Mesenchymal stem cell (in vitro differentiated cells and primary cell): ENCODE measurements at regions not wholly inside any gene's neighbourhood (a gene's known extent, or its start where the extent isn't known, plus 50 kb on each side); places are given as distances from the start of the nearest gene placed in this dataset.

Experiments
- DNase-seq: peaks from one replicate; pipeline ENCODE4 v3.0.0-alpha.2; 2013
- H2AFZ ChIP-seq: one replicate; pipeline ENCODE4 v1.6.1; 2013; ENCODE audit warnings: low read depth, mild to moderate bottlenecking, control low read depth, inconsistent platforms, low read length, moderate library complexity
- H2AK5ac ChIP-seq: 2 replicates; pipeline ENCODE4 v1.6.1; 2013; ENCODE audit warnings: low read length, moderate library complexity, mild to moderate bottlenecking, inconsistent platforms; ENCODE audit not compliant: severe bottlenecking
- H2BK120ac ChIP-seq: one replicate; pipeline ENCODE4 v1.6.1; 2013; ENCODE audit warnings: low read depth, mild to moderate bottlenecking, inconsistent platforms, low read length, moderate library complexity
- H2BK12ac ChIP-seq, 2 experiments: one replicate each; pipeline ENCODE4 v1.6.1; 2013; ENCODE audit warnings: inconsistent platforms in 2 of 2, low read length in 2 of 2, mild to moderate bottlenecking in 2 of 2, moderate library complexity in 2 of 2, control low read depth in 1 of 2
- H2BK15ac ChIP-seq: one replicate; pipeline ENCODE4 v1.6.1; 2013; ENCODE audit warnings: mild to moderate bottlenecking, low read depth, inconsistent platforms; ENCODE audit not compliant: poor library complexity, severe bottlenecking
- H2BK5ac ChIP-seq: 2 replicates; pipeline ENCODE4 v1.6.1; 2013; ENCODE audit warnings: low read depth, mild to moderate bottlenecking, low read length, control low read depth, inconsistent platforms; ENCODE audit not compliant: poor library complexity, severe bottlenecking
- H3K14ac ChIP-seq, 2 experiments: one replicate each; pipeline ENCODE4 v1.6.1; 2013; ENCODE audit warnings: inconsistent platforms in 2 of 2, low read length in 2 of 2, control low read depth in 1 of 2, mild to moderate bottlenecking in 1 of 2, moderate library complexity in 1 of 2
- H3K18ac ChIP-seq, 2 experiments: one replicate each; pipeline ENCODE4 v1.6.1; 2013; ENCODE audit warnings: inconsistent platforms in 2 of 2, low read length in 2 of 2, control low read depth in 1 of 2, low read depth in 1 of 2, mild to moderate bottlenecking in 1 of 2
- H3K23ac ChIP-seq, 2 experiments: one replicate each; pipeline ENCODE4 v1.6.1; 2013; ENCODE audit warnings: inconsistent platforms in 2 of 2, low read length in 2 of 2, mild to moderate bottlenecking in 2 of 2, moderate library complexity in 2 of 2, control low read depth in 1 of 2
- H3K27ac ChIP-seq: 2 replicates; pipeline ENCODE4 v1.5.1; 2013; ENCODE audit warnings: mild to moderate bottlenecking, moderate library complexity, low read length, control low read depth, inconsistent platforms; ENCODE audit not compliant: poor library complexity, severe bottlenecking
- H3K27me3 ChIP-seq, 2 experiments: 2 replicates each; pipeline versions ENCODE4 v1.6.1 to v1.7.0; 2013; ENCODE audit warnings: low read length in 2 of 2, mild to moderate bottlenecking in 2 of 2, moderate library complexity in 2 of 2, control low read depth in 1 of 2, inconsistent platforms in 1 of 2; ENCODE audit not compliant: control insufficient read depth in 1 of 2, insufficient read depth in 1 of 2
- H3K36me3 ChIP-seq, 2 experiments: 2 replicates each; pipeline versions ENCODE4 v1.6.1 to v1.7.0; 2013; ENCODE audit warnings: low read length in 2 of 2, control low read depth in 1 of 2, inconsistent platforms in 1 of 2, low read depth in 1 of 2, mild to moderate bottlenecking in 1 of 2; ENCODE audit not compliant: insufficient read depth in 2 of 2, control insufficient read depth in 1 of 2
- H3K4ac ChIP-seq, 2 experiments: one replicate each; pipeline ENCODE4 v1.6.1; 2013; ENCODE audit warnings: inconsistent platforms in 2 of 2, low read length in 2 of 2, mild to moderate bottlenecking in 2 of 2, moderate library complexity in 2 of 2, control low read depth in 1 of 2, low read depth in 1 of 2
- H3K4me1 ChIP-seq: 2 replicates; pipeline ENCODE4 v1.6.1; 2013; ENCODE audit warnings: low read depth, low read length, control low read depth; ENCODE audit not compliant: control insufficient read depth, insufficient read depth
- H3K4me2 ChIP-seq: 2 replicates; pipeline ENCODE4 v1.6.1; 2013; ENCODE audit warnings: low read length, mild to moderate bottlenecking, inconsistent platforms; ENCODE audit not compliant: poor library complexity, severe bottlenecking
- H3K4me3 ChIP-seq, 2 experiments: 2 replicates each; pipeline versions ENCODE4 v1.5.1 to v1.7.0; 2013; ENCODE audit warnings: low read length in 2 of 2, mild to moderate bottlenecking in 2 of 2, control low read depth in 1 of 2, low read depth in 1 of 2; ENCODE audit not compliant: insufficient read depth in 1 of 2
- H3K79me1 ChIP-seq: replicated peaks from 2 replicates; pipeline ENCODE4 v1.6.1; 2013; ENCODE audit warnings: mild to moderate bottlenecking, control low read depth, low read length, inconsistent platforms; ENCODE audit not compliant: poor library complexity, severe bottlenecking
- H3K9ac ChIP-seq: 2 replicates; pipeline ENCODE4 v1.7.0; 2013; ENCODE audit warnings: mild to moderate bottlenecking, low read length, moderate library complexity
- H3K9me3 ChIP-seq: 2 replicates; pipeline ENCODE4 v1.7.0; 2013; ENCODE audit warnings: mild to moderate bottlenecking, low read length; ENCODE audit not compliant: control insufficient read depth
- H4K8ac ChIP-seq: one replicate; pipeline ENCODE4 v1.6.1; 2013; ENCODE audit warnings: inconsistent platforms, mild to moderate bottlenecking, low read length, moderate library complexity
- H4K91ac ChIP-seq: one replicate; pipeline ENCODE4 v1.6.1; 2013; ENCODE audit warnings: mild to moderate bottlenecking, low read length, inconsistent platforms
- WGBS: methylation state at CpG from one replicate; pipeline ENCODE4 v1.1.7; 2013; ENCODE audit warnings: mixed read lengths; 5-methylcytosine and 5-hydroxymethylcytosine counted together

DNA sequence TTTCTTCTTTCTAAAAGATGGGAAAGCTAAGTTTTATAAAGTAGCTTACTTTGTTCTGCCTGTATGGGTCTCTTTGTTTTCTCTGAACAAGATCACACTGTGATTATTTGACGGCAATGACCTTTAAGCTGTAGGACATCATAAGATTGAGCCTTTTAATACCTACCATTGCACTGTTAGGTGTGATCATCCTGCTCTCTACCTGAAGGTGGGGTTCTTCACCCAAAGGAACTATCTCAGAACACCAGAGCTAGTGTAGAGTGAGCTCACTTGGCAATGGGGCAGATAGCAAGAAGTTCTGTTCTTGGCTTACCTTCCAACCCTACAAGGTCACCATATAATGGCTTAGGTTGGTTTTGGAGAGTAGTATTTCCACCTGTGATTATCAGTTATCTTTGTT is 200.2 kb downstream of the SPATA31D1 start:
- Histone ChIP-seq H2AFZ (no peak overlapping the region), H3K4me2 (no peak overlapping the region), H2BK120ac (no peak overlapping the region), H4K8ac (no peak overlapping the region), H3K27ac (no peak overlapping the region), H3K27me3 (no peaks in the 10 kb centered on the region), H3K4me1 (no peaks in the 10 kb centered on the region), H3K79me1 (no peaks in the 10 kb centered on the region), H3K36me3 (no peaks in the 10 kb centered on the region), H3K14ac (no peak overlapping the region), H2AK5ac (no peak overlapping the region), H2BK15ac (no peak overlapping the region), H4K91ac (no peak overlapping the region), H3K9me3 (no peaks in the 10 kb centered on the region), H3K23ac (no peak overlapping the region), H2BK5ac (no peak overlapping the region), H3K4me3 (no peak overlapping the region), H2BK12ac (no peak overlapping the region), H3K4ac (no peak overlapping the region), H3K18ac (no peak overlapping the region), H3K9ac (no peak overlapping the region)
- DNase-seq, result no peak
- WGBS, result 100% methylated on average over 1 of the region's 1 CpG

DNA sequence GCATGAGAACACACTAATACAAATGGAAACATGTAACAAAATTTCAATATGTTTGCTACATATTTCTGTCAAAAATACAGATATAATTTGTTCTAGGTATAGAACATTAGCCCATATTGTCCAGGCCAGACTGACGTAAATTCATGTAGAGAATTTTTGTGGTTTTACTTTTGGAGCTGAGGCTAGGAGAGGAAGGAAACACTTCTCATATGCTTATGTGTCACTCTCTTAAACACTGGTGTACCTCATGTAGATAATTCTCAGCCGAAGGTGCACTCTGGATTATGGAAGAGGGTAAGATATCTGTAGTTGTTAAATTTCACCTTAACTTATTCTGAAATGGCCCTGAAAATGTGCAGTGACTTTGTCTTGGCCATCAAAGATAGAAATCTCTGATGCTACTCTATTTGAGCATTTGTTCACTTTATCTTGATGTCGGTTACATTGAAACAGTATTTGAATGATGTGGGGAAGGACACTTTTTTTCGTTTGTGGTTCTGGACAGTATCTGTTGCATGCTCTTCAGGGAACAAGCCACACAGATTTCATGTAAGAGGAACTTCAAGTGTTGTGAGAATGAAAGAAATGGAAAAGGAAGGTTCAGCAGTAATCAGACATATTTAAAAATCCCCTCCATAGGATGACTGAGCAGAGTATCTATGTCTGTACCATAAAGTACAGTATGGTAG is 202.7 kb downstream of the SPATA31D1 start:
- Histone ChIP-seq H3K14ac (no peak overlapping the region), H3K79me1 (no peaks in the 10 kb centered on the region), H3K36me3 (no peaks in the 10 kb centered on the region), H2BK12ac (no peak overlapping the region), H4K8ac (no peak overlapping the region), H3K4me1 (no peaks in the 10 kb centered on the region), H2BK5ac (no peak overlapping the region), H3K4ac (no peak overlapping the region), H2BK120ac (no peak overlapping the region), H3K4me3 (no peak overlapping the region), H3K23ac (no peak overlapping the region), H3K27ac (no peak overlapping the region), H3K27me3 (no peaks in the 10 kb centered on the region), H3K18ac (no peak overlapping the region), H3K4me2 (no peak overlapping the region), H4K91ac (no peak overlapping the region), H2AK5ac (no peak overlapping the region), H2BK15ac (no peak overlapping the region), H3K9me3 (no peaks in the 10 kb centered on the region), H3K9ac (no peak overlapping the region), H2AFZ (no peak overlapping the region)
- peak; percentile 21 for DNase-seq
- WGBS, result 72% methylated on average over 4 of the region's 4 CpGs

- Histone ChIP-seq H3K36me3 (no peaks in the 10 kb centered on the region), H3K4me3 (no peak overlapping the region), H2AK5ac (no peak overlapping the region), H4K8ac (no peak overlapping the region), H2BK15ac (no peak overlapping the region), H3K27me3 (no peaks in the 10 kb centered on the region), H3K4me1 (no peaks in the 10 kb centered on the region), H3K14ac (no peak overlapping the region), H4K91ac (no peak overlapping the region), H2BK120ac (no peak overlapping the region), H2BK5ac (no peak overlapping the region), H3K9me3 (no peaks in the 10 kb centered on the region), H3K4me2 (no peak overlapping the region), H3K23ac (no peak overlapping the region), H3K18ac (no peak overlapping the region), H3K4ac (no peak overlapping the region), H3K9ac (no peak overlapping the region), H2BK12ac (no peak overlapping the region), H2AFZ (no peak overlapping the region), H3K27ac (no peak overlapping the region), H3K79me1 (no peaks in the 10 kb centered on the region)
- 80% methylated on average over 3 of the region's 3 CpGs for WGBS
- no peak for DNase-seq
Measured at GRCh38 chr9:82192211-82192610, 203.6 kb downstream of the SPATA31D1 start.

- H3K4me1 ChIP-seq, result no peaks in the 10 kb centered on the region
- H2AFZ ChIP-seq, result no peak overlapping the region
- no peak overlapping the region for H3K18ac ChIP-seq
- no peaks in the 10 kb centered on the region for H3K27me3 ChIP-seq
- H3K36me3 ChIP-seq, result no peaks in the 10 kb centered on the region
- H2BK12ac ChIP-seq, result no peak overlapping the region
- no peak for DNase-seq
- H3K27ac ChIP-seq, result no peak overlapping the region
- no peak overlapping the region for H4K91ac ChIP-seq
- H2BK15ac ChIP-seq, result no peak overlapping the region
- H2AK5ac ChIP-seq, result no peak overlapping the region
- H3K4me2 ChIP-seq, result no peak overlapping the region
- no peaks in the 10 kb centered on the region for H3K9me3 ChIP-seq
- H3K79me1 ChIP-seq, result no peaks in the 10 kb centered on the region
- no peak overlapping the region for H3K14ac ChIP-seq
- H2BK120ac ChIP-seq, result no peak overlapping the region
- H3K4me3 ChIP-seq, result no peak overlapping the region
- H4K8ac ChIP-seq, result no peak overlapping the region
- H3K23ac ChIP-seq, result no peak overlapping the region
- no peak overlapping the region for H2BK5ac ChIP-seq
- no peak overlapping the region for H3K4ac ChIP-seq
- H3K9ac ChIP-seq, result no peak overlapping the region
Measured at GRCh38 chr9:82196622-82197441, 208.3 kb downstream of the SPATA31D1 start.
